ENCODE measurements at regions not wholly inside any gene's neighbourhood (a gene's known extent, or its start where the extent isn't known, plus 50 kb on each side); places are given as distances from the start of the nearest gene placed in this dataset. TPM values are rescaled to one million over a fixed set of nuclear protein-coding genes. Genes with fewer than 3 reads are reported as not detected.

Small RNA genes lying in the stretch of these regions (small RNA-seq; reads per million reads assigned to genes)
- gene AC084759.1 (ENCODE audit: insufficient read depth, insufficient read length, low read depth, low replicate concordance): not detected
